ENCODE measurements at regions not wholly inside any gene's neighbourhood (a gene's known extent, or its start where the extent isn't known, plus 50 kb on each side); places are given as distances from the start of the nearest gene placed in this dataset.

DNA sequence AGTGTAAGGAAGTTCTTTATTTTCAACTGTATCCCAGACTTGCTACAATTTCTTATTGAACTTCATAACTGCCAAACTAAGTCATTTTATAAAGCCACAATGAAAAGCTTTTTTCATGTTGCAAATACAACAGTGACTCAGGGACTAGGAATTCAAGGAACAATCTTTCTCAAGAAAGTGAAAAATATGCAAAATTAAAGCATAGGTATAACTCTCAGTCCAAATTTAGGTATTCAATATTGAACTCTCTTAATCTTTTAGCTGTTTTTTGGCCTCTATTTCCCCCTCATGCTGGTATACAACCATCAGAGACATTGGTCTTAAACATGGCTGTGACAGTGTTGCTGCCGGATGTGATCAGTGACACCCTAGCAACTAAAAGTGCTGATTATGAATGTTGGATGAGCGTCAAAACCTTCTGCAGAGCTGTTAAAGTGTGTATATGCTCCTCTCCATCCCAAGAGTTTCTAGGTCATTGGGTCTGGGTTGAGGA lies 476.9 kb downstream of the ZNF385D start:
- DNase-seq: no peak
- no peak overlapping the region for H3K4me3 Mint-ChIP-seq (ENCODE audit: unreplicated experiment)
- H3K9me3 ChIP-seq: no peaks in the 10 kb centered on the region
- no peaks in the 10 kb centered on the region for H3K4me1 ChIP-seq
- H3K36me3 Mint-ChIP-seq (ENCODE audit: insufficient read depth, unreplicated experiment): no peaks in the 10 kb centered on the region
- H3K27me3 ChIP-seq (replicated peaks; ENCODE audit: control insufficient read depth, insufficient read depth, low read length): no peaks in the 10 kb centered on the region
- intact Hi-C loops (cut with micrococcal nuclease; ENCODE audit: unreplicated experiment): no loop called here
- no peaks in the 10 kb centered on the region for H3K36me3 ChIP-seq (ENCODE audit: control insufficient read depth, insufficient read depth, low read length)
- no peak overlapping the region for H3K4me3 ChIP-seq (ENCODE audit: low read depth, low read length)
- H3K27ac Mint-ChIP-seq (ENCODE audit: unreplicated experiment): no peak overlapping the region
- TF ChIP-seq, protein P1, sequence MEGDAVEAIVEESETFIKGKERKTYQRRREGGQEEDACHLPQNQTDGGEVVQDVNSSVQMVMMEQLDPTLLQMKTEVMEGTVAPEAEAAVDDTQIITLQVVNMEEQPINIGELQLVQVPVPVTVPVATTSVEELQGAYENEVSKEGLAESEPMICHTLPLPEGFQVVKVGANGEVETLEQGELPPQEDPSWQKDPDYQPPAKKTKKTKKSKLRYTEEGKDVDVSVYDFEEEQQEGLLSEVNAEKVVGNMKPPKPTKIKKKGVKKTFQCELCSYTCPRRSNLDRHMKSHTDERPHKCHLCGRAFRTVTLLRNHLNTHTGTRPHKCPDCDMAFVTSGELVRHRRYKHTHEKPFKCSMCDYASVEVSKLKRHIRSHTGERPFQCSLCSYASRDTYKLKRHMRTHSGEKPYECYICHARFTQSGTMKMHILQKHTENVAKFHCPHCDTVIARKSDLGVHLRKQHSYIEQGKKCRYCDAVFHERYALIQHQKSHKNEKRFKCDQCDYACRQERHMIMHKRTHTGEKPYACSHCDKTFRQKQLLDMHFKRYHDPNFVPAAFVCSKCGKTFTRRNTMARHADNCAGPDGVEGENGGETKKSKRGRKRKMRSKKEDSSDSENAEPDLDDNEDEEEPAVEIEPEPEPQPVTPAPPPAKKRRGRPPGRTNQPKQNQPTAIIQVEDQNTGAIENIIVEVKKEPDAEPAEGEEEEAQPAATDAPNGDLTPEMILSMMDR (IDR thresholded peaks at IDR 0.05; ENCODE audit: insufficient read depth in 1 of 2, low read depth in 1 of 2, low read length in 1 of 2, severe bottlenecking in 1 of 2, unreplicated experiment in 1 of 2): no peak
- no peaks in the 10 kb centered on the region for H3K4me1 Mint-ChIP-seq (ENCODE audit: low read depth, unreplicated experiment)
- peaks cover 8% of the 10 kb centered on the region for H3K9me3 Mint-ChIP-seq (ENCODE audit: unreplicated experiment)
- ChIA-PET CTCF (no interaction called here), POLR2A (no interaction called here)
- no peaks in the 10 kb centered on the region for H3K27me3 Mint-ChIP-seq (ENCODE audit: insufficient read depth, unreplicated experiment)
- BruUV-seq (replicated peaks): no TSS peak

DNA sequence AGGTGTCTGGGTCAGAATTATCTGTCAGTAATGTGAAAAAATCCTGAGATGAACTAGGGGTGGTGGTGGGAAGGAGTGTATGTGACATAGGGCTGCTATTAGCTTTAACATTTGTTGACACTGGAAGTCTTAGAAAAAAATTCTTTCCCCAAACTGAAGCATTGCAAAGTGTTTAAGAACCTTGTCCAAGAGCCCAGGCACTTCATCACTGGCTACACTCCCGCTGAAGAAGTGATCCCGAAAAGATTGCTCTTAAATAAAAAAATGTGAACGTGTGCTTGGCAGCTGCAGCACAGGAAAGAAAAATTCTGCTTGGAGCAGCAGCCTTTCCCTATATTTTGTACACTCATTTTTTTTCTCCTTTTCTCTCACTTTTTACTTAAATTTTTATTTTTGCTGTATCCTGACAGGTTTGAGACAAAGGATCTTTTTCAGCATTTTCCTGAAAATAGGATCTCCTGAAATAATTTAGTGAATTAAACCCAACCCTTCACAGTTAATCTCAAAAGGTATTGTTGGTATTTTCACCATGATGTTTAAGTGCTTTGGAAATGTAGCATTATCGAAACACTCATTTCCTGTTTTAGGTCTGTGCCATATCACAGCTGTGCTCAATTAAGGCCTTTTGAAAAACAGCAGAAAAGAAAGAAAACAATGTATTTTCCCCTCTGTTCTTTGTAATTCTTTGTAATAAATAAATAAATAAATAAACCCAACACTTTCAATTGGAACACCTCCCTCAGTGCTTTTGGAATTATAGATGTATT lies 477.6 kb downstream of the ZNF385D start:
- CTCF ChIA-PET: no interaction called here
- no peaks in the 10 kb centered on the region for H3K36me3 Mint-ChIP-seq (ENCODE audit: insufficient read depth, unreplicated experiment)
- Histone ChIP-seq H3K9me3 (no peaks in the 10 kb centered on the region), H3K36me3 (ENCODE audit: control insufficient read depth, insufficient read depth, low read length) (no peaks in the 10 kb centered on the region), H3K4me3 (ENCODE audit: low read depth, low read length) (no peak overlapping the region), H3K4me1 (no peaks in the 10 kb centered on the region), H3K27me3 (replicated peaks; ENCODE audit: control insufficient read depth, insufficient read depth, low read length) (no peaks in the 10 kb centered on the region)
- H3K27ac Mint-ChIP-seq (ENCODE audit: unreplicated experiment): no peak overlapping the region
- intact Hi-C loops (cut with micrococcal nuclease; ENCODE audit: unreplicated experiment): no loop called here
- POLR2A ChIA-PET: no interaction called here
- H3K27me3 Mint-ChIP-seq (ENCODE audit: insufficient read depth, unreplicated experiment): no peaks in the 10 kb centered on the region
- TF ChIP-seq, protein P1 (IDR thresholded peaks at IDR 0.05; ENCODE audit: insufficient read depth in 1 of 2, low read depth in 1 of 2, low read length in 1 of 2, severe bottlenecking in 1 of 2, unreplicated experiment in 1 of 2): no peak
- no peak overlapping the region for H3K4me3 Mint-ChIP-seq (ENCODE audit: unreplicated experiment)
- peaks cover 8% of the 10 kb centered on the region for H3K9me3 Mint-ChIP-seq (ENCODE audit: unreplicated experiment)
- BruUV-seq (replicated peaks): no TSS peak
- no peak for DNase-seq
- H3K4me1 Mint-ChIP-seq (ENCODE audit: low read depth, unreplicated experiment): no peaks in the 10 kb centered on the region

DNA sequence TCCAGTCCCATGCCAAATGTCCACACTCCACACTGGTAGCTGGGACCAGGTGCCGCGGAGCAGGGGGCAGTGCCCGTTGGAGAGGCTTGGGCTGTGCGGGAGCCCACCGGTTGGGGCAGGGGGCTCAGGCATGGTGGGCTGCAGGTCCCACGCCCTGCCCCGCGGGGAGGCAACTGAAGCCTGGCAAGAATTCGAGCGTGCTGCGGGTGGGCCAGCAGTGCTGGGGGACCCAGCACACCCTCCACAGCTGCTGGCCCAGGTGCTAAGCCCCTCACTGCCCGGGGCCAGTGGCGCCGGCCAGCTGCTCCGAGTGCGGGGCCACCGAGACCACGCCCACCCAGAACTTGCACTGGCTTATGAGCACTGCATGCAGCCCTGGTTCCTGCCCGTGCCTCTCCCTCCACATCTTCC lies 479.4 kb downstream of the ZNF385D start:
- intact Hi-C loops (cut with micrococcal nuclease; ENCODE audit: unreplicated experiment): no loop called here
- H3K27me3 Mint-ChIP-seq (ENCODE audit: insufficient read depth, unreplicated experiment): no peaks in the 10 kb centered on the region
- TF ChIP-seq, protein P1 (IDR thresholded peaks at IDR 0.05; ENCODE audit: insufficient read depth in 1 of 2, low read depth in 1 of 2, low read length in 1 of 2, severe bottlenecking in 1 of 2, unreplicated experiment in 1 of 2): no peak
- Histone ChIP-seq H3K27me3 (replicated peaks; ENCODE audit: control insufficient read depth, insufficient read depth, low read length) (no peaks in the 10 kb centered on the region), H3K9me3 (no peaks in the 10 kb centered on the region), H3K4me3 (ENCODE audit: low read depth, low read length) (no peak overlapping the region), H3K36me3 (ENCODE audit: control insufficient read depth, insufficient read depth, low read length) (no peaks in the 10 kb centered on the region), H3K4me1 (no peaks in the 10 kb centered on the region)
- H3K9me3 Mint-ChIP-seq (ENCODE audit: unreplicated experiment): peaks cover 8% of the 10 kb centered on the region
- H3K36me3 Mint-ChIP-seq (ENCODE audit: insufficient read depth, unreplicated experiment): no peaks in the 10 kb centered on the region
- POLR2A ChIA-PET: no interaction called here
- H3K4me3 Mint-ChIP-seq (ENCODE audit: unreplicated experiment): no peak overlapping the region
- no peak overlapping the region for H3K27ac Mint-ChIP-seq (ENCODE audit: unreplicated experiment)
- no peaks in the 10 kb centered on the region for H3K4me1 Mint-ChIP-seq (ENCODE audit: low read depth, unreplicated experiment)
- DNase-seq: no peak
- no TSS peak for BruUV-seq (replicated peaks)
- CTCF ChIA-PET: no interaction called here

Measured in Caco-2 (cell line).